ENCODE measurements at regions not wholly inside any gene's neighbourhood (a gene's known extent, or its start where the extent isn't known, plus 50 kb on each side); places are given as distances from the start of the nearest gene placed in this dataset.

DNA sequence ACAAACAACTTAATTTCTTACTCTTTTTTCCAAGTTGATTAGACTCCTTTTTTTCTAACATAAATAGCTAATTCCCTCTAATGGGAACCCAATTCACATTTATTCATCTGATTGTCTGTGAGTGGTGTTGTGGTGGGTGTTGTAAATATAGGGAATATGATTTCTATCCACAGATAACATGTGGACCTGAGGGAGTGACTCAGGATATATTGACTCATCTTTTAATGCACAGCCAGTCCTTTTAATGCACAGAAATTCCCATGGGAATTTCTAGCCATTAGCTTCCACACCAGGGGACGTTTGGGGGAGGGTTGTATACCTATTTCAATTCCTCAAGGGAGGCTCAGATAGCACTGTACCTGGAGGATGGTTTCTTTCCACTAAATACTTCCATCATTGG lies 1339.6 kb upstream of the LRRTM1 start:
- no peak for DNase-seq

GRCh38 chr2:81624825-81625224 lies 1320.3 kb upstream of the LRRTM1 start:
- no peak for DNase-seq

- no peak for DNase-seq
Measured at GRCh38 chr2:81600088-81600487, 1295.5 kb upstream of the LRRTM1 start.

- DNase-seq, result no peak
Measured at GRCh38 chr2:81598453-81598852, 1293.9 kb upstream of the LRRTM1 start.

DNA sequence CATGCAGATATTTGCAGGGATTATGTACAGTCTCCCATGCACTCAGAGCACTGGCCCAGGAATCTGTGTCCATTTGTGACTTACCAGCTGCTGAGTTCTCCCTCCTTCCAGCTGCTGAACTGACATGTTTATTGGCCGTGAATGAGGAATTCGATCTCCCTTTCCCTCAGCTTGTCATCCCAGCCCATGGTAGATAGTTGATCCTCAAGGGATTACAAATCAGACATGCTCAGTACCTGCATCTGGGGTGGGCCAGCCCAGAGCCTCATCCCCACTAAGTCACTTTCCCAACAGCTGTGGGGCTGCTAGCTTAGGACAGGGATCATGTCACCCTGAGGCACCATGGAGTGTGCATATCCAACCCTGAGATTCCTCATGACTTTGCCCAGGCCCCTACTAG lies 1284.9 kb upstream of the LRRTM1 start:
- DNase-seq, result no peak

GRCh38 chr2:81583311-81584108 lies 1279.0 kb upstream of the LRRTM1 start:
- no peak for DNase-seq

- DNase-seq, result no peak
Measured at GRCh38 chr2:81576713-81577112, 1272.2 kb upstream of the LRRTM1 start.

DNA sequence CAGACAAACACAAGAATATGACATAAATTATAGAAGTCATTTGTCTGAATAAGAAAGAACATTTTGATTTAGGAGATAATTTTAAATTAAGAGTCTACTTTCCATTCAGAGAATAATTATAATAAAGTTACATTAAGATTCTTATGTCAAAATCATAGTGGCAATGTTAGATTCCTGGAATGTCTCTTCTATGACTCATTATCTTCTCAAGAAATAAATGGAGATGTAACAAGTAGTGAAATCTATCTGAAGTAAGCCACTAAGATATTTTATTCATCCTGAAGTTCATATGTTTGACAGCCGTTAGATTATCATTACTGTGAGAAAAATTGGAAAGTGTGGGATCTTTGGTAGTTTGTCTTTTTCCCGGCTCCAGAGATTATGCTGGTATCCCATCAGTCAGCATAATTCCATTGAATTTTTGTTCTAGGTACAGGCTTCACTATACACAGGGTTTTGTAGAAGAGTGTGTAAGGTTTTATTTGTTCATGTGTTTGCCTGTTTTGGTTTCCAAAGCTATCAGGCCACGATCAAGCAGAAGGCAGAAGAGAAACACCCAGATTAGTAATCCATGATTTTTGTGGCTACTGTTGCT lies 1246.6 kb upstream of the LRRTM1 start:
- DNase-seq, result no peak

DNA sequence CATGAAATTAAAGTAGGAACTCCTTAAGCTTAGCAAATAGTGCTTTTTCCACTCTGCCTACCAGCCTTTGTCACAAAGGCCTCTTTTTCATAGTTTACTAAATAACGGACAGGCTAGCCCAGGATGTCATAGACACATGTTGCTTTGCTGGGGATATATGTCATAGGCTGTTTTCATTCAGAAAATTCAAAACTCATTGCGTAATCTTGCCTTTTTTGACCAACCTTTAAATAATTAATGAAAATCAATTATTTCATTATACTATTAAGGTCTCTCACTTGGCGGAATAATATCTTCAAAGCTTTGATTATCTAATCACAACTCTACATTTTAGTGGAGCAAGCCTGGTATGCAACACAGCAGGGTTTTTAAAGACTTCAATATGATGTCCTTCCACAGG lies 1245.7 kb upstream of the LRRTM1 start:
- no peak for DNase-seq

GRCh38 chr2:81549646-81550045 lies 1245.1 kb upstream of the LRRTM1 start:
- DNase-seq, result no peak

DNA sequence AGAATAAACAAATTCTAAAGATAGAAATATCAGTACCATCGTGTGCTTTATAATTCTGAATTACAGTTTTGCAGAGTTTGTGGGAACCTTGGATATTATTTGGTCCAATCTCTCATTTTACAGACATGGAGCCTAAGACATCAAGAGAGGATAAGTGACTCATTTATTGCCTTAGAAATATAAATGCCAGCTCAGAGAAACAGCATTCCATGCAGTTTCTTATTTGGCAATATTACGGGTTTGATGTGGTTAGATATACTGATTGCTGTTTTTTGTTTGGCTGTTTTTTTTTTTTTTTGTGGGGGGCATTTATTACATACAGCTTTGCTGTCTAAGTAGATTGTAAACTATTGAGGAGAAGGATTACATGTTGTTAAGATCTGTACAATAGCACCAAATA lies 1241.1 kb upstream of the LRRTM1 start:
- DNase-seq, result no peak

DNA sequence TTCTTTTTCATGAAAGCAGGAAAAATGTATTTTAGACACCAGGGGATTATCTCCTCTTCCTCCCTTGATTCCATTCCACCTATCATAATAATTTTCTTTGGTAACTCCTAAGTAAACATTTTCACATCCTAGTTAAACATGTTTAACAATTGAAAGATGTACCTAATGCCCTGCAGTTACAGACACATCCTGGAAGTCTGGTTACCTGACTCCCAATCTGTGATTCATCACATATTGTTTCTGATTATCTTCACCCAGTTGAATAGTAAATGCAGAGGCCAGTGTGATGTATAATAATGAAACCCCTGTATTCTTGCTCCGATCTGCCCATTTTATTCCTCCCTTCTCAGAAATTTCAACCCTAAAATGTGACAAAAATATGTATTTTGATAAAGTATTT lies 1237.6 kb upstream of the LRRTM1 start:
- DNase-seq, result no peak

- no peak for DNase-seq
Measured at GRCh38 chr2:81529944-81530343, 1225.4 kb upstream of the LRRTM1 start.

GRCh38 chr2:81528852-81529480 lies 1224.4 kb upstream of the LRRTM1 start:
- DNase-seq, result no peak

DNA sequence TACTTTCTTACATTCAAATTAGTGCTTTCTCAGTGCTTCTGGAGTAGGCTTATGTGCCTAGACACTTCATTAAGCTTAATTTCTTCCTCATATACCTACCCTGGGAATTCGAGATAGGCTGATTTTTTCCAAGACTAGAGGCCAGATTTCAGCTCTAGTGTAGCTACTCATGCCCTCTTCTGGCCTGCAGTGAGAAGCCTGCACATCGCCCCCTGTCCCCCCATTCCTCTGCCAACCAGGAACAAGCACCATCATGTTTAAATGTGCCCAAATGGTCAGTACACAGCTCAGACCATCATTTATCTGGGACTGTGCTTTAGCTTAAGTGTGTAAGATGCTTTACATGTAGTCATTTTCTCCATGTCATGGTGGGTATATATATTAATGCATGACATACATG lies 1218.8 kb upstream of the LRRTM1 start:
- DNase-seq, result no peak

- no peak for DNase-seq
Measured at GRCh38 chr2:81513328-81513727, 1208.8 kb upstream of the LRRTM1 start.

DNA sequence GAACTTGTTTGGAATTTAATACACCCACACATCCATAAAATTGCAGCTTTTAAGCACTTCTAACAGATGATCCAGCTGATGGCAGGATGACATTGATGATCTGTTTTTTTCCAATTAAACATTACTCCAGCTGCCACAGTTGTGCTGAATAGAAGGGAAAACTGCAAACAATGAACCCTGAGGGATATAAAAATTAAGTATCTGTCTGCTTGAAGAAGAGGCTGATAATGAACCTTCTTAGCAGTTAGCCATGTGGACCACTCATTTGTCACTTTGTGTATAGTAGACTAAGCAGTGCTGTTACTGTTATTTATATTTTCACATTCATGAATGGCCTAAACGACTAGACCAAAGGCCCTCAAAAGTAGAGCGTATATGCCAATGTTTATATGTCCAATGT lies 1201.0 kb upstream of the LRRTM1 start:
- no peak for DNase-seq

DNA sequence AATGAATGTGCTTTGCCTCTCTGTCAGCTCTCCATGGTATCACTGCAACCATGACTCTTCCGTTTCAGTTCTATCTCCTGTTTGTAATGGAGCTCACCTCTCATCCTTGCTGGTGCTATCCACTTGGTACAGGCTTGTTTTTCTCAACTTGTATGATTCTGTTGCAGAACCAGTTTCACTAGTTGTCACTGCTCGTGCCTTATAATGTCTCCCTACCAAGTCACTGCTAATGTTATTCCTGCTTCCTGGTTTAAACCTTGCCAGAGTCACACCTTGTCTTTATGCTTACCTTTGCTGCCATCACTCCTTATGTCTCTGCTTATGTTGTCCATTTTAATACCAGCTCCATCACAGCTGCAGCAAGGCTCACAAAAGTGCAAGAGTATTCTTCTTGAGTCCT lies 1191.0 kb upstream of the LRRTM1 start:
- DNase-seq, result no peak

DNA sequence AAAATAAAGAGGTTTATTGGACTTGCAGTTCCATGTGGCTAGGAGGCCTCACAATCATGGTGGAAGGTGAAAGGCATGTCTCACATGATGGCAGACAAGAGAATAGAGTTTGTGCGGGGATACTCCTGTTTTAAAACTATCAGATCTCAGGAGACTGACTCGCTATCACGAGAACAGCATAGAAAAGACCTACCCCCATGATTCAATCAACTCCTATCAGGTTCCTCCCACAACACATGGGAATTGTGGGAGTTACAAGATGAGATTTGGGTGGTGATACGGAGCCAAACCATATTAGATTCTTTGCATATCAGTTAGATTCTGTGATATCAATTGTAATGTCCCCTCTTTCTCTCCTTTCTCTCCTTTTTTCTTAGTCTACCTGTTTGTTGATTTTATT lies 1178.7 kb upstream of the LRRTM1 start:
- no peak for DNase-seq

DNA sequence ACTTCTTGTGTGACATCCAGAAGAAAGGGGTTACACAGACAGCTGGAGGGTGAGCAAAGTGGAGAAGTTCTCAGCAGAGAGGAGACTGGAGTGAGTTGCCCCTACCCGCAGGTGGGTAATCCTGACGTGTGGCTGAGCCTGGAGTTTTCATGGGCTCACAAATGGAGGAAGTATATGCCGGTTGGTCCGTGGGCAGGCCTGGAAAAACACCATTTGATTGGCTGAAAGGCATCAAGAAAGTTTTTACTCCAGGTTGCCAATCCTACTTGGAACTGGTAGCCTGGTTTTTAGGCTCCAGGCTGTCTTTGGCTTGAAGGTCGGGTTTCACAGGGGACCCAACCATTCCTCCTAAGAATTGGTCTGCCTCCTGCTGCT lies 1177.4 kb upstream of the LRRTM1 start:
- DNase-seq, result no peak

GRCh38 chr2:81481242-81481993 lies 1176.9 kb upstream of the LRRTM1 start:
- no peak for DNase-seq

- no peak for DNase-seq
Measured at GRCh38 chr2:81467096-81467495, 1162.5 kb upstream of the LRRTM1 start.

Measured in amygdala (tissue), 56 donors.